ENCODE measurements at regions not wholly inside any gene's neighbourhood (a gene's known extent, or its start where the extent isn't known, plus 50 kb on each side); places are given as distances from the start of the nearest gene placed in this dataset.

- no peak overlapping the region for H3K4me3 ChIP-seq (replicated peaks in 1 of 2; ENCODE audit: low read depth in 2 of 2, low read length in 2 of 2)
- TF ChIP-seq, protein P1, sequence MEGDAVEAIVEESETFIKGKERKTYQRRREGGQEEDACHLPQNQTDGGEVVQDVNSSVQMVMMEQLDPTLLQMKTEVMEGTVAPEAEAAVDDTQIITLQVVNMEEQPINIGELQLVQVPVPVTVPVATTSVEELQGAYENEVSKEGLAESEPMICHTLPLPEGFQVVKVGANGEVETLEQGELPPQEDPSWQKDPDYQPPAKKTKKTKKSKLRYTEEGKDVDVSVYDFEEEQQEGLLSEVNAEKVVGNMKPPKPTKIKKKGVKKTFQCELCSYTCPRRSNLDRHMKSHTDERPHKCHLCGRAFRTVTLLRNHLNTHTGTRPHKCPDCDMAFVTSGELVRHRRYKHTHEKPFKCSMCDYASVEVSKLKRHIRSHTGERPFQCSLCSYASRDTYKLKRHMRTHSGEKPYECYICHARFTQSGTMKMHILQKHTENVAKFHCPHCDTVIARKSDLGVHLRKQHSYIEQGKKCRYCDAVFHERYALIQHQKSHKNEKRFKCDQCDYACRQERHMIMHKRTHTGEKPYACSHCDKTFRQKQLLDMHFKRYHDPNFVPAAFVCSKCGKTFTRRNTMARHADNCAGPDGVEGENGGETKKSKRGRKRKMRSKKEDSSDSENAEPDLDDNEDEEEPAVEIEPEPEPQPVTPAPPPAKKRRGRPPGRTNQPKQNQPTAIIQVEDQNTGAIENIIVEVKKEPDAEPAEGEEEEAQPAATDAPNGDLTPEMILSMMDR (IDR thresholded peaks at IDR 0.05; ENCODE audit: low read depth, low read length) = no peak
- DNase-seq (ENCODE audit: low read depth in 2 of 2) = no peak
Measured at GRCh38 chr3:148255981-148256969, 441.4 kb upstream of the AGTR1 start.

DNA sequence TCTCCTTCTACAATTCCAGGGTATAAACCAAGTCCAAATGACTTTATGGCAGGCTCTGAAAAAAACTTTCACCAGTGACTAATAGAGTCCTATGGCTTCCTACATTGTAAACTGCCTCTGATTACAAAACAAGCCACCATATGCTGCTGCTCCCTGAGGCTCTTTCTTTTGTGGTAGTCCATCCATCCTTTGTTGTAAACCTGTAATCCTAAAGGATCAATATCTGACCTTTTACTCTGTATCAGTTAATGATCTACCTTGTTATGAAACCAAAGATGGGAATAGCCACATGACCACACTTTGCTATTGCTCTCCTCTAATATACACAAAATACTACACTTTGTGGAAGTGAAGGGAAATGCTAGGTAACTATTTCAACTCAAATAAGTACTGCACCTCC, 434.7 kb upstream of the AGTR1 start:
- no peak for DNase-seq (ENCODE audit: low read depth in 2 of 2)
- H3K4me3 ChIP-seq (replicated peaks in 1 of 2; ENCODE audit: low read depth in 2 of 2, low read length in 2 of 2) = no peak overlapping the region
- TF ChIP-seq, protein P1 (IDR thresholded peaks at IDR 0.05; ENCODE audit: low read depth, low read length) = no peak

DNA sequence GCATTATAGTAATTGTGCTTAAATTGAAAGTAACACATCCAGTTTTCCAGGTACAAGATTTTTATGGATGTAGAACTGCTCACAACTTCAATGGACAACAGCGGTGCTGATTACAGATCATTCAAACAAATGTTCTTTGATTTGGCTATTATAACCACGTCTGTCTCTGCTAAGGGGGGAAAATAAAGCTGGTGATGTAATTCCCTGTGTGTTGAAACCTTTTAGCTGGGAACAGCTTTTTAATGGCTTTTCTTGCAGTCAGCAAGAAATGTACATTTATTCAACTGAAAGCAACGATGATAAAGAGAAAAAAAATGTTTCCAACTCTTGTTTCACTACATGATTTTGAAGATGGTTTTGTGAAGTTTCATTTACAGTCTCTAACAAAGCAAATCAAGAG, 431.9 kb upstream of the AGTR1 start:
- DNase-seq (ENCODE audit: low read depth in 2 of 2) = no peak
- no peak overlapping the region for H3K4me3 ChIP-seq (replicated peaks in 1 of 2; ENCODE audit: low read depth in 2 of 2, low read length in 2 of 2)
- TF ChIP-seq, protein P1 (IDR thresholded peaks at IDR 0.05; ENCODE audit: low read depth, low read length) = no peak

DNA sequence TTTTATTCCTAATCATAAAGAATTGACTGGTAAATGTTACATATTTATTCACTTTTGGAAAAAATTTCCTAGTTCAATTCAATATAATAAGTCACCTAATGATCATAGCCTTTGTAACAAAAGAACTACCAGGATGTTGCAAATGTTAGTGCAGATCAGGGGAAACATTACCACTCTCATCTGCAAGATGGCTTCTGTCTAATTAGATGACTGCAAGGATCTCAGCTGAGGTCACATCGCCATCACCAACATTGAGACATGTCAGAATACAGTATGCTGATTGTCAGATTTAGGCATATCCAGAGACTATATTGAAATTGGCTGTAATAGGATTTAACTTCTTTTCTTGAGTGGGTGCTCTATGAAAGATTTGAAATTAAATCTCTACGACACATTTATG, 431.4 kb upstream of the AGTR1 start:
- H3K4me3 ChIP-seq (replicated peaks in 1 of 2; ENCODE audit: low read depth in 2 of 2, low read length in 2 of 2) = no peak overlapping the region
- TF ChIP-seq, protein P1 (IDR thresholded peaks at IDR 0.05; ENCODE audit: low read depth, low read length) = no peak
- DNase-seq (ENCODE audit: low read depth in 2 of 2) = no peak

- H3K4me3 ChIP-seq (replicated peaks in 1 of 2; ENCODE audit: low read depth in 2 of 2, low read length in 2 of 2) = no peak overlapping the region
- TF ChIP-seq, protein P1 (IDR thresholded peaks at IDR 0.05; ENCODE audit: low read depth, low read length) = no peak
- peak in 1 of 2 donors; percentile 10 for DNase-seq (ENCODE audit: low read depth in 2 of 2)
Measured at GRCh38 chr3:148269816-148270215, 427.9 kb upstream of the AGTR1 start.

GRCh38 chr3:148280623-148281242, 417.0 kb upstream of the AGTR1 start:
- DNase-seq (ENCODE audit: low read depth in 2 of 2) = no peak
- H3K4me3 ChIP-seq (replicated peaks in 1 of 2; ENCODE audit: low read depth in 2 of 2, low read length in 2 of 2) = no peak overlapping the region
- TF ChIP-seq, protein P1 (IDR thresholded peaks at IDR 0.05; ENCODE audit: low read depth, low read length) = no peak
